IPS DF 6.9 (cell line): ENCODE measurements at regions not wholly inside any gene's neighbourhood (a gene's known extent, or its start where the extent isn't known, plus 50 kb on each side); places are given as distances from the start of the nearest gene placed in this dataset.

Experiments
- DNase-seq: peaks from one replicate; pipeline ENCODE4 v3.0.0-alpha.2; 2013; ENCODE audit warnings: low read depth, low spot score
- H3K27ac ChIP-seq: one replicate; pipeline ENCODE4 v1.5.1; 2013; ENCODE audit warnings: low read length, control low read depth
- H3K27me3 ChIP-seq: 2 replicates; pipeline ENCODE4 v1.6.1; 2013; ENCODE audit warnings: mild to moderate bottlenecking, low read length; ENCODE audit not compliant: control insufficient read depth, insufficient read depth
- H3K36me3 ChIP-seq: 2 replicates; pipeline ENCODE4 v1.6.1; 2013; ENCODE audit warnings: low read length; ENCODE audit not compliant: control insufficient read depth, insufficient read depth
- H3K4me1 ChIP-seq: 2 replicates; pipeline ENCODE4 v1.6.1; 2013; ENCODE audit warnings: low read length; ENCODE audit not compliant: control insufficient read depth, insufficient read depth
- H3K4me3 ChIP-seq: 2 replicates; pipeline ENCODE4 v1.5.1; 2013; ENCODE audit warnings: mild to moderate bottlenecking, low read length
- H3K9me3 ChIP-seq: 2 replicates; pipeline ENCODE4 v1.6.1; 2013; ENCODE audit warnings: low read length, inconsistent platforms; ENCODE audit not compliant: control insufficient read depth, insufficient read depth
- WGBS: extraction: QIAGEN DNeasy Blood & Tissue Kit; methylation state at CpG from one replicate; pipeline ENCODE4 v1.1.7; 2013; ENCODE audit warnings: mixed read lengths, missing lambda C conversion rate; ENCODE audit not compliant: insufficient read length, insufficient coverage; 5-methylcytosine and 5-hydroxymethylcytosine counted together

DNA sequence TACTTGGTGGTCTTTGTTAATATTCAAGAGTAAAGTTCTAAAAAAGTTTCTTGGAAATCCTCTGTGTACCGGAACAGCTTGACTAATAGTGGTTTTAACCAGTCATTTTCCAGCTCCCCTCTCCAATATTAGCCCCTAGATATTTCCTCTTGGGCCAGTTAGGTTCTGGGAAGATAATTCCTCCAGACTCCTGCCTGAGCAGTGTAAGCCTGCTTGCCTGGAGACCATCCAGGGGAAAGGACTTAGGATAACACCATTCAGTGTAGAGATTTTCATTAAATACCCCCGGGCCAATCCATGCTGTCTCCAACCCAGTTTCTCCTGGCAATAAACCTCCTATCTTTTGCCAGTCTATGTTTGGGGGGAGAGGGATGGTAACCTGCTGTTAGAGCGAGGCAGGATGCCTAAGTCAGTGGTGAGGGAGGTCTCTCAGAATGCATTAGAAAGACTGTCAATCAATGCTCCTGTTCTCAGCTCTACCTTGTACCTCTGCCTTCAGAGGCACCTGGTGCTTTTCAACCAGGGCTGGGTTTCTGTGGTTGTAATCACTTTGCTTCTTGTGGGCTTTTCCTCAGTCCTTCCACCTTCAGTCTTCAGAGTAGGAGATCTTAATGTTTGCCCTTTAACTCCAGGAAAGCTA is 186.4 kb downstream of the RNF152 start:
- H3K36me3 ChIP-seq = no peaks in the 10 kb centered on the region
- H3K4me1 ChIP-seq = no peaks in the 10 kb centered on the region
- no peak for DNase-seq
- WGBS = no CpG with 5 or more reads among the region's 3 CpGs
- no peaks in the 10 kb centered on the region for H3K27me3 ChIP-seq
- H3K9me3 ChIP-seq = no peaks in the 10 kb centered on the region
- H3K4me3 ChIP-seq = no peak overlapping the region
- H3K27ac ChIP-seq = no peak overlapping the region

DNA sequence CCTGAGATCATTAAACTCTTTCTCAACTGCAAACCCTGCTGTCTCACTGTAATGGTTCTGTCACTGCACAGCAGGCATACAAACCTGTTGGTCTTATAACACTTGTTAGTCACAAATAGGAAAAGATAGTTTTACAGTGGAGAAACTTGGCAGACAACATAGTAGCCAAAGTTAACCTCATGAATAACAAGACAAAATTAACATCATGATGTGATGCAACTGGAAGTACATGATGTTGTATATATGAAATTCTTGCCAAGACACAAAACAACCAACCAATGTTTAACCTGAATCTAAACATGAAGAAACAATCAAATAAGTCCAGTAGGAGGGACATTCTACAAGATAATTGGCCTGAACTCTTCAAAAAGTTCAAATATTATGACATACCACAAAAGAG is 189.3 kb downstream of the RNF152 start:
- no peak for DNase-seq
- Histone ChIP-seq H3K27me3 (no peaks in the 10 kb centered on the region), H3K36me3 (no peaks in the 10 kb centered on the region), H3K9me3 (no peaks in the 10 kb centered on the region), H3K27ac (no peak overlapping the region), H3K4me1 (no peaks in the 10 kb centered on the region; the same call in 1 of the 2 replicates), H3K4me3 (no peak overlapping the region)

DNA sequence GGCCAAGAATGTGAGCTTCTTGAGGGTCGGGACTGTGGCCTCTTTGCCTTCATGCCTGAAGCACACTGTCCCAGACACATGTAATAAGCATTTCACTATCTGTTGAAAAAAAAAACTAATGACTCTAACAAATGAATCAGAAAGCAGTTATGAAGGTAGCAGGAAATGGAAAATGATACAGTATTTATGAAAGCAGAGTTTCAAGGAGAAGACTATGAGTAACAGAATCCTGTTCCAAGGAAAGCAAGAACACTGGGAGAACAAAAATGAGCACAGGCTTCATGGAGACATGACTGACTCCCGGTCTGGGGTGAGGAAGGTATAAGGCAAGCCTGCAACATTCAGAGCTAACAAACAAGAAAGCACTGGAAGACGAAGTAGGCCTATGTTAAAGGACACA is 190.8 kb downstream of the RNF152 start:
- Histone ChIP-seq H3K27ac (no peak overlapping the region), H3K9me3 (no peaks in the 10 kb centered on the region), H3K4me3 (no peak overlapping the region), H3K27me3 (no peaks in the 10 kb centered on the region), H3K4me1 (no peaks in the 10 kb centered on the region; the same call in 1 of the 2 replicates), H3K36me3 (no peaks in the 10 kb centered on the region)
- no CpG with 5 or more reads among the region's 3 CpGs for WGBS
- no peak for DNase-seq

DNA sequence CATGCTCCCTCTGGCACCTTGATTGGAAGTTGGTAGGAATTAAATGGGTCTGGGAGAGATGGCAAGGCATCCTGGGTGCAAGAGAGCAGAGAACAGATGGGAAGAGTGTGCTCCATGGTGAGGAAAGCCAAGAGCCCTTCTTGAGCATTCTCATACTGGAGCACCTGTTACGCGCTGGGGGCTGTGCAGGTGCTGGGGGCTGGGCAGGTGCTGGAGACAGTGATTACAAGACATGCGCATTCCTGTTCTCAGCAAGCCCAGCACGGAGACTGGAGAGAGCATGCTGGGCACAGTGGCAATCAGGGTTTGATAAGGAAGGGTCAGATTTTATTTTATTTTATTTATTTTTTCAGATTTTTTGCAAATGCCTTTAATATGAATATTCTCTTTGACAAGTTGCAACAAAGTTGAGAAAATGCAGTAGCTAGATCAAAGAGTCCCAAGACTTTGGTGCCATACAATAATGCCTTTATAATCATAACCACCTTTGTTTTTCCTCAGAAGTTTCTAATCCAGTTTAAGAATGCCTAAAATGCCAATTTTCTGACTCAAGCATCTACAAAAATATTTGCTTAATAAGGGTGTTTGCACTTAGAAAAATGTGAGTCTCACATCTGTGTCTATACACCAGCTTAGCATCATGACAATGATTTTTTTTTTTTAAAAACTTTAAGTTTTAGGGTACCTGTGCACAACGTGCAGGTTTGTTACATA is 193.3 kb downstream of the RNF152 start:
- no peak for DNase-seq
- WGBS = no CpG with 5 or more reads among the region's 5 CpGs
- no peaks in the 10 kb centered on the region; the same call in 1 of the 2 replicates for H3K4me1 ChIP-seq

DNA sequence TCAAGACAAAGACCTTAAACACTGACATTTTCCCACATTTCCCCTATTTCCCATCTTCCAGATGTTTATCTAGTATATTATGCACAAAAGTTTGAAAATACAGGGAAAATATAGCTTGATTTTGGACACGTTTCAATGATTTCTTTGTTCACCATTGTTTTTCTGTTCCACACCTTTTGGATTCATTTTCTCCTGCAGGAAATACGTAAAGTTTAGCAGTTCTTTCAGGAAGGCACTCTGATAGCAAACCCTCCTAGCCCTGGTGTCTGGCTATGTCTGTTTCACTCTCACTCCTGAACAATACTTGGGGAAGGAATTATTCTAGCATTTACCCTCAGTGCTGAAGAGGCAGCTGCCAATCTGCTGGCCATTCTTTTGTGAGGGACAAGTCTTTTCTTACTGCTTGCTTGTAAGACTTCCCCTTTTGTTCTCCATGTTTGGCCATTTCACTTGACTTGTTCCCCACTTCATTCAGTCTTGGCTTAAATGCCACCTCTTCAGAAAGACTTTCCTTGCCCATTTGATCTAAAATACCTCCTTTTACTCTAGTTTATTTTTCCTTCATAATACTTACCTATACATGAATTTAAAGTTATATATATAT is 195.4 kb downstream of the RNF152 start:
- Histone ChIP-seq H3K27me3 (no peaks in the 10 kb centered on the region), H3K27ac (no peak overlapping the region), H3K4me3 (no peak overlapping the region), H3K9me3 (no peaks in the 10 kb centered on the region), H3K36me3 (no peaks in the 10 kb centered on the region), H3K4me1 (no peaks in the 10 kb centered on the region; the same call in 1 of the 2 replicates)
- no peak for DNase-seq
- no CpG with 5 or more reads among the region's 2 CpGs for WGBS

More for the DNA sequence above, 193.3 kb downstream of the RNF152 start:
- no peaks in the 10 kb centered on the region for H3K36me3 ChIP-seq
- H3K27me3 ChIP-seq = no peaks in the 10 kb centered on the region
- H3K4me3 ChIP-seq = no peak overlapping the region
- H3K9me3 ChIP-seq = no peaks in the 10 kb centered on the region
- H3K27ac ChIP-seq = no peak overlapping the region

DNA sequence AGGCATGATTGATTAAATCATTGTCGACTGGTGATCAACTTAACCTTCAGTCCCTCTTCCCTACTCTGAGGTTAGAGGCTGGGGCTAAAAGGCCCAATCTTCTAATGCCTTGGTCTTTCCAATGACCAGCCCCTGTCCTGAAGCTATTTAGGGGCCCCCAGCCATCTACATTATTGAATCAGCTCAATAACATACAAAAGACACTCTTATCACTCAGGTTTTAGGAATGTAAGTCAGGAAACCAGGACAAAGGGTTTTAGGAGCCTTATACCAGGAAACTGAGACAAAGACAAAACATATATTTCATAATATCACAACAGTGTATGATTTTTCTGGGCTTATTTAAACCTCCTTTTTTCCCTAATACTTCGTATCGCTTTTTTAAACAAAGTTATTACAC is 198.6 kb downstream of the RNF152 start:
- no peaks in the 10 kb centered on the region for H3K36me3 ChIP-seq
- 100% methylated on average over 2 of the region's 3 CpGs for WGBS
- no peak overlapping the region for H3K4me3 ChIP-seq
- DNase-seq = no peak
- H3K27me3 ChIP-seq = no peaks in the 10 kb centered on the region
- no peaks in the 10 kb centered on the region for H3K9me3 ChIP-seq
- no peaks in the 10 kb centered on the region; the same call in 1 of the 2 replicates for H3K4me1 ChIP-seq
- H3K27ac ChIP-seq = no peak overlapping the region

DNA sequence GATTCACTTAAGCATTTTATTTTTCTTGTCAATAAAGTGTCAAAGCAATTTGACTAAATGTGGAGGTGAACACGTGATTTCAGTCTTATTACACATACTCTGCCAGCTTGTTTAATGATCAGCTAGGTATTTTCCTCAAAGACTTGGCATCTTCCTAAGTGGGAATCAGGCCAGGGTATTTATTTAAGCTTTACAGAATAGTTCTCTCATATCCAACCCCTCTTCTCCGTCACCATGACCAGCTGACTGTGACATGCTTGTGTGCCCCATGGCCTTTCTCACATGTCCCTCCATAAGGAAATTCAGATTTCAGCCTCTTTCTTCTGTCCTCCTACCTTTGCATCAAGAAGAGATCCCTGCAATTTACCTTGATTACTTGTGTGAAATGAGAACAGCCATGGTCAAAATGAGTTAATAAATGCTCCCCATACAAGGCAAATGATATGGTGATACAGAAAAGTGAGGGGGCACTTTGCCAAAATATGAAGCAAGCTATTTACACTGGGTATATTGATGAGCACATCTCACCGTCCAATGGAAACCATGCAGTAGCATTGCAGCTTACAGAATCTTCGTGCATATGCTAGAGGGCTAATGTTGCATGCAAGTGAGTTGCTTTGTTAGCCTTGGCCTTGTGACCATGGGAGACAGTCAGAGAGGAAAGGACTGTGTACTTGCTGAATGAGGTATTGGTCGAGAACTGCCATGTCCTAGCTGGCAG is 202.2 kb downstream of the RNF152 start:
- no peaks in the 10 kb centered on the region for H3K36me3 ChIP-seq
- no peak for DNase-seq
- H3K9me3 ChIP-seq = no peaks in the 10 kb centered on the region
- no CpG with 5 or more reads among the region's 5 CpGs for WGBS
- no peak overlapping the region for H3K27ac ChIP-seq
- no peaks in the 10 kb centered on the region for H3K27me3 ChIP-seq
- H3K4me3 ChIP-seq = no peak overlapping the region
- H3K4me1 ChIP-seq = no peaks in the 10 kb centered on the region

DNA sequence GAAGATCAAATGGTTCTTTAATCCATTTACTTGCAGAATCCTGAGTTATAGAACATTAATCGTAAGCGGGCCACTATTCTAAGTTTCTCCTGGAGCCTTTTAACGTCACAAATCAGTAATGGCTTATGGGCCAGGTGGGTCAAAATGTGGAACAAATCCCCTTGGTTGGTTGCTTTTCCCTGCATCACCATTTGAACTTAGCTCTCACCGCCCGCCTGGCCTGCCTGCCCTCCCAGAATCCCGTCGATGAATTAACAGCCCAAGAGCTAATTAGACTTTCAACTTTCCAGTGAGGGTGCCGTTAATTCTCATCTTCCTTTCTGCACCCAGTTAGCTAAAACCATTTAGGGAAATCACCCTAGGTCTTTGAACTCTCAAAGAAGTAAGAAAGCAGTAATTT is 205.5 kb downstream of the RNF152 start:
- H3K27me3 ChIP-seq = no peaks in the 10 kb centered on the region
- no peaks in the 10 kb centered on the region for H3K4me1 ChIP-seq
- H3K4me3 ChIP-seq = no peak overlapping the region
- no peak for DNase-seq
- H3K36me3 ChIP-seq = no peaks in the 10 kb centered on the region
- WGBS = no CpG with 5 or more reads among the region's 8 CpGs
- no peaks in the 10 kb centered on the region for H3K9me3 ChIP-seq
- no peak overlapping the region for H3K27ac ChIP-seq

DNA sequence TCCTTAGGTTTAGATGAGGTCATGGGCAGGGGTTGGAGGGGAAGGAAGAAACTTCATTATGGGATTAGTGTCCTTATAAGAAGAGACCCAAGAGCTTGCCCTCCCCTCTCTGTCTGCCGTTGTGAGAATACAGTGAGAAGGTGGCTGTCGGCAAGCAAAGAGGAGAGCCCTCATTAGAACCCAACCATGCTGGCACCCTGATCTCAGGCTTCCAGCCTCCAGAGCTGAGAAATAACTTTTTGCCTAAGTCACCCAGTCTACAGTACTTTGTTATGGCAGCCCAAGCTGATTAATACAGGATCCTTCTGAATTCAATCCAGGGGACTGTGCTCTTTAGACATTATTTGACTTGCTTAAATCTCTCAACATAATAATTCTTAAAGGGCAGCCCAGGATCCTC is 209.0 kb downstream of the RNF152 start:
- WGBS = no CpG with 5 or more reads among the region's 2 CpGs

DNA sequence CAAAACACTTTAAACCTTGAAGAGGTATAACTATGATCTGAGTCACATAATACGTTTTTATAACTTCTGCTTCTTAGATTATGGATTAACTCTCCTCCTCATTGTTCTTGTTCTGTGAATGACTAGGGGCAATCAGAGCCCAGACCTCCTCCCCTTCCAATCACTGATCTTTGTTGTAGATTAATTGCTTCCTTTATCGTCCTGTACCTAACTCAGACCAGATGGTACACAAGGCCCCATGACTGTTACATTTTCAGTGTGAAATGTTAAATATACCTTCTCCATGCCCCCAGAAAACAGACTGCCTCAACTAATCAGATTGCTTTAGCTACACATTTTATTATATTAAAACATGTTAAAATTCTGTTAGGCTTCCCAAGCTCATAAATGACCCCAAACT is 211.7 kb downstream of the RNF152 start:
- WGBS = no CpG with 5 or more reads among the region's 2 CpGs
- no peak for DNase-seq
- Histone ChIP-seq H3K36me3 (no peaks in the 10 kb centered on the region), H3K27ac (no peak overlapping the region), H3K9me3 (no peaks in the 10 kb centered on the region), H3K4me1 (no peaks in the 10 kb centered on the region), H3K27me3 (no peaks in the 10 kb centered on the region), H3K4me3 (no peak overlapping the region)

More for the DNA sequence above, 209.0 kb downstream of the RNF152 start:
- no peaks in the 10 kb centered on the region for H3K9me3 ChIP-seq
- no peaks in the 10 kb centered on the region for H3K4me1 ChIP-seq
- no peaks in the 10 kb centered on the region for H3K27me3 ChIP-seq
- no peak overlapping the region for H3K4me3 ChIP-seq
- H3K27ac ChIP-seq = no peak overlapping the region
- no peaks in the 10 kb centered on the region for H3K36me3 ChIP-seq
- no peak for DNase-seq
